ENCODE measurements at regions not wholly inside any gene's neighbourhood (a gene's known extent, or its start where the extent isn't known, plus 50 kb on each side); places are given as distances from the start of the nearest gene placed in this dataset.

DNA sequence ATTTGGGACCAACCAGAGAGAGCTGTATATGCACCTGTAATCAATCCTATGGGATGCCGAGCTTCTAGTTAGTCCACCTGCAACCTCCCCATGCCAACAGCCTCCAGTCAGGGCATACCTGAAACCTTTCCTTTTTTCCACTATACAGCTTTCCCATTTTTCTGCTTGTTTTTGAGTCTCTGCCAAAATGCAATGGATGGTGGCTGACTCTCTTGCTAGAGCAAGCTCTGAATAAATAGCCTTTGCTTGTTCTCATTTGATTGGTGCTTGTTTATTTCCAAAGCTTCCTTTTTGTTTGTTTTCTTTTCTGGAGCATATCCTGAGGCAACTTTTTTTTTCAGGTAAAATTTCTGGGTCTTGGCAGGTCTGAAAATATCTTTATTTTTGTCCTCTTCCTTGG, 58.0 kb upstream of the PLET1 start:
- Histone ChIP-seq H3K4me2 (ENCODE audit: low read length) (peak overlapping the region; percentile 12; the same call in 1 of the 2 replicates), H4K20me1 (ENCODE audit: insufficient read depth) (no peaks in the 10 kb centered on the region), H3K4me3 (replicated peaks in 1 of 2; ENCODE audit: low read depth in 1 of 2, low read length in 2 of 2) (no peak overlapping the region), H3K9me2 (ENCODE audit: insufficient read depth) (no peaks in the 10 kb centered on the region), H3K79me2 (ENCODE audit: insufficient read depth, low read length) (no peaks in the 10 kb centered on the region), H3K27ac (ENCODE audit: low read depth, low read length) (no peak overlapping the region), H3K36me3 (ENCODE audit: control insufficient read depth in 1 of 2, insufficient read depth in 2 of 2, low read length in 2 of 2) (no peaks in the 10 kb centered on the region), H2AFZ (ENCODE audit: low read depth, low read length, poor library complexity, severe bottlenecking) (no peak overlapping the region), H3K9me3 (ENCODE audit: control insufficient read depth in 1 of 2, insufficient read depth in 1 of 2, low read depth in 1 of 2, low read length in 2 of 2) (no peaks in the 10 kb centered on the region), H3K9ac (ENCODE audit: low read length) (no peak overlapping the region), H3K27me3 (ENCODE audit: insufficient read depth, low read length) (no peaks in the 10 kb centered on the region), H3K4me1 (ENCODE audit: control insufficient read depth in 1 of 2, insufficient read depth in 2 of 2, low read length in 2 of 2) (peaks cover 25 to 37% of the 10 kb centered on the region in 2 experiments)
- TF ChIP-seq, protein P1, sequence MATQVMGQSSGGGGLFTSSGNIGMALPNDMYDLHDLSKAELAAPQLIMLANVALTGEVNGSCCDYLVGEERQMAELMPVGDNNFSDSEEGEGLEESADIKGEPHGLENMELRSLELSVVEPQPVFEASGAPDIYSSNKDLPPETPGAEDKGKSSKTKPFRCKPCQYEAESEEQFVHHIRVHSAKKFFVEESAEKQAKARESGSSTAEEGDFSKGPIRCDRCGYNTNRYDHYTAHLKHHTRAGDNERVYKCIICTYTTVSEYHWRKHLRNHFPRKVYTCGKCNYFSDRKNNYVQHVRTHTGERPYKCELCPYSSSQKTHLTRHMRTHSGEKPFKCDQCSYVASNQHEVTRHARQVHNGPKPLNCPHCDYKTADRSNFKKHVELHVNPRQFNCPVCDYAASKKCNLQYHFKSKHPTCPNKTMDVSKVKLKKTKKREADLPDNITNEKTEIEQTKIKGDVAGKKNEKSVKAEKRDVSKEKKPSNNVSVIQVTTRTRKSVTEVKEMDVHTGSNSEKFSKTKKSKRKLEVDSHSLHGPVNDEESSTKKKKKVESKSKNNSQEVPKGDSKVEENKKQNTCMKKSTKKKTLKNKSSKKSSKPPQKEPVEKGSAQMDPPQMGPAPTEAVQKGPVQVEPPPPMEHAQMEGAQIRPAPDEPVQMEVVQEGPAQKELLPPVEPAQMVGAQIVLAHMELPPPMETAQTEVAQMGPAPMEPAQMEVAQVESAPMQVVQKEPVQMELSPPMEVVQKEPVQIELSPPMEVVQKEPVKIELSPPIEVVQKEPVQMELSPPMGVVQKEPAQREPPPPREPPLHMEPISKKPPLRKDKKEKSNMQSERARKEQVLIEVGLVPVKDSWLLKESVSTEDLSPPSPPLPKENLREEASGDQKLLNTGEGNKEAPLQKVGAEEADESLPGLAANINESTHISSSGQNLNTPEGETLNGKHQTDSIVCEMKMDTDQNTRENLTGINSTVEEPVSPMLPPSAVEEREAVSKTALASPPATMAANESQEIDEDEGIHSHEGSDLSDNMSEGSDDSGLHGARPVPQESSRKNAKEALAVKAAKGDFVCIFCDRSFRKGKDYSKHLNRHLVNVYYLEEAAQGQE (IDR thresholded peaks at IDR 0.05; ENCODE audit: low read depth), result no peak
- TF ChIP-seq EZH2phosphoT487 (IDR thresholded peaks at IDR 0.05; ENCODE audit: borderline replicate concordance) (no peak), TCF7L2 (IDR thresholded peaks at IDR 0.05; ENCODE audit: borderline replicate concordance, extremely low read depth, insufficient read depth, insufficient read length) (no peak), SP1 (IDR thresholded peaks at IDR 0.05; ENCODE audit: low read depth) (no peak), FOSL1 (IDR thresholded peaks at IDR 0.05; ENCODE audit: low read depth) (no peak), ZNF274 (IDR thresholded peaks at IDR 0.05; ENCODE audit: low read depth, low read length) (no peak), SRF (IDR thresholded peaks at IDR 0.05; ENCODE audit: low read depth) (no peak)
- TF ChIP-seq, protein P2, sequence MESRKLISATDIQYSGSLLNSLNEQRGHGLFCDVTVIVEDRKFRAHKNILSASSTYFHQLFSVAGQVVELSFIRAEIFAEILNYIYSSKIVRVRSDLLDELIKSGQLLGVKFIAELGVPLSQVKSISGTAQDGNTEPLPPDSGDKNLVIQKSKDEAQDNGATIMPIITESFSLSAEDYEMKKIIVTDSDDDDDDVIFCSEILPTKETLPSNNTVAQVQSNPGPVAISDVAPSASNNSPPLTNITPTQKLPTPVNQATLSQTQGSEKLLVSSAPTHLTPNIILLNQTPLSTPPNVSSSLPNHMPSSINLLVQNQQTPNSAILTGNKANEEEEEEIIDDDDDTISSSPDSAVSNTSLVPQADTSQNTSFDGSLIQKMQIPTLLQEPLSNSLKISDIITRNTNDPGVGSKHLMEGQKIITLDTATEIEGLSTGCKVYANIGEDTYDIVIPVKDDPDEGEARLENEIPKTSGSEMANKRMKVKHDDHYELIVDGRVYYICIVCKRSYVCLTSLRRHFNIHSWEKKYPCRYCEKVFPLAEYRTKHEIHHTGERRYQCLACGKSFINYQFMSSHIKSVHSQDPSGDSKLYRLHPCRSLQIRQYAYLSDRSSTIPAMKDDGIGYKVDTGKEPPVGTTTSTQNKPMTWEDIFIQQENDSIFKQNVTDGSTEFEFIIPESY (IDR thresholded peaks at IDR 0.05; ENCODE audit: extremely low read depth, insufficient replicate concordance, low read length), result no peak
- DNase-seq (ENCODE audit: low read depth, low spot score), result no peak
- intact Hi-C loops (cut with micrococcal nuclease), result no loop called here
- ChIA-PET CTCF (no interaction called here), POLR2A (no interaction called here), RAD21 (ENCODE audit: low non-redundant PET in 1 of 2, low total read pairs in 2 of 2, uncharacterized antibody in 2 of 2, unreplicated experiment in 2 of 2) (no interaction called here)
- ATAC-seq, result no peak
- no TSS peak for BruUV-seq (replicated peaks)

Data from HCT116 (cell line).